HG03565 (cell line): ENCODE measurements at regions not wholly inside any gene's neighbourhood (a gene's known extent, or its start where the extent isn't known, plus 50 kb on each side); places are given as distances from the start of the nearest gene placed in this dataset.

Experiments
- ATAC-seq: cut with Tn5 transposase; IDR thresholded peaks from one replicate; pipeline ENCODE4 v1.9.1; 2021; ENCODE audit warnings: mild to moderate bottlenecking, moderate library complexity; ENCODE audit not compliant: unreplicated experiment

DNA sequence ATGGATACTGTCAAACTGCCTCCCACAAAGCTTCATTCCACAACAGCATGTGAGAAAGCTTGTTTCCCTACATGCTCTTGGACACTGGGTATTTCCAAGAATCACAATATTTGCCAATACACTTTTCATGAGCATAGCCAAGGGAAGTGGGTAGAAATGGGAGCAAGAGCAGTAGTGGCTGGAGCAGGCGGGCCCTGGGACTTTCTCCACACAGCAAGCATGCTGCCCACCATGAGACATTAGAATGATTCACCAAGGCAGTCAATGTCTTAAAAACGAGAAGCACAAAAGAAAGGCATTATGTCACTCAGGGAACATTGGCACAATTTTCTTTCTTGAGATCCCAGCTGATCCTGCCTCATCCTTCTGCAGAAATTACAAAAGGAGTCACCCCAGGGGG is 371.6 kb upstream of the RUNX1 start:
- no peak for ATAC-seq

DNA sequence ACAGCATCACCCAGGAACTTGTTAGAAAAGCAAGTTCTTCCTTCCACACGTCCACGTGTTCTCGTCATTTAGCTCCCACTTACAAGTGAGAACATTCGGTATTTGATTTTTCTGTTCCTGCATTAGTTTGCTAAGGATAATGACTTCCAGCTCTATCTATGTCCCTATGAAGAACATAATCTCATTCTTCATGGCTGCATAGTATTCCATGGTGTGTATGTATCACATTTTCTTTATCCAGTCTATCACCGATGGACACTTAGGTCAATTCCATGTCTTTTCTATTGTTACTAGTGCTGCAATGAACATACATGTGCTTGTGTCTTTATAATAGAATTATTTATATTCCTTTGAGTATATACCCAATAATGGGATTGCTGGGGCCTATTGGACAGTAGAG is 368.7 kb upstream of the RUNX1 start:
- ATAC-seq = no peak

DNA sequence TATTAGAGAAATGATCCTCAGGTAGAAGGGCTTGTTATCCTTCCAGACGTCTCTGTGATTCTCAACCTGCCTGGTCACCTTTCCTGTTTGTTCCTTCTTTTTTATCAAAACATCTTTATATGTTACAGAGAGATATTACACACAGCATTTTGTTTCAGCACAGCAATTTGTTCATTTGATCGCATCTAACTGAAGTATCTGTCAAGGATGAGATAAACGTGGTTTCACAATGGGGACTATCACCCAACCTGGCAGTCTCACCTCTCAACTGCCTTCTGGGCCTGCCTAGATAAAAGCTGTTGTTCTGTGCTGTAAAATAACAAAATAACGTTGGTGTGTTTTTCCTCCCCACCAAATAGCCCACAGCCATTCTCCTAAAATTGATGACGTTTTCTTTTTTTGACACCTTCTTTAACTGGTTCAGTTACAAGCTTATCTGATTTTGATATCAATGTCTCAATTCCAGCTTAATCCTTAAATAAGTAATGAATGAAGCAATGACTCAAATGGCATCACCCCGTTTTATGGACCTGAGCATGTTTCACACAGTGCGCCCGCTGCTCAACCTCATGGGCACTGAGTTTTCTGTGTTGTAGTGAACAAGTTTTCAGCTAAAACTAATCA is 367.9 kb upstream of the RUNX1 start:
- ATAC-seq = no peak

DNA sequence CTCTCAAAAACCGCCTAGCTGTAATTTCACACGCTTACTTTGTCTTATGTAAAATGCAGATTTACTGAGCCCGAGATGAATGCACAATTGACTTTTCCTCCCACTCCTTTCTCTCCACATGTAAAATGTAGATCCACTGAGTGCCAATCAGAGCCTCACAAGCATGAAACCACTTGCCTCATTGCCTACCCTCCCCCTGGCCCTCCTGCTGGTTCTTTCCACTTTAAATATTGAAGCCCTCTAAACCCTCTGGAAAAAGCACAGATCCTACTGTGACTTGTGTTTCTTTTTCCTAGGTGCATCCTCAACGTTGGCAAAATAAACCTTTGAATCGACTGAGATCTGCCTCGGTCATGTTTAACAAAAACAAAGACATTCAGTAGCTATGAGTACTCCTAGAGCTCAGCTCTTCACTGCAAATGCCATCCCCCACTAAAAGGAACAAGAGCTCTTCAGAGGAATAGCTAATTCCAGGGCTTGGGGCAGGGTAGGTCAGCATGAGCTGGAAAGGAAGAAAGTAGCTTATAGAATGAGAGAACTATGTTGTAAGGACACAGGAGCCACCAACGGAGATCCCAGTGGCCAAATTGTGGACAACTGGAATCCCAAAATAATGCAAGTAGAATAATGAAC is 365.5 kb upstream of the RUNX1 start:
- ATAC-seq = no peak

DNA sequence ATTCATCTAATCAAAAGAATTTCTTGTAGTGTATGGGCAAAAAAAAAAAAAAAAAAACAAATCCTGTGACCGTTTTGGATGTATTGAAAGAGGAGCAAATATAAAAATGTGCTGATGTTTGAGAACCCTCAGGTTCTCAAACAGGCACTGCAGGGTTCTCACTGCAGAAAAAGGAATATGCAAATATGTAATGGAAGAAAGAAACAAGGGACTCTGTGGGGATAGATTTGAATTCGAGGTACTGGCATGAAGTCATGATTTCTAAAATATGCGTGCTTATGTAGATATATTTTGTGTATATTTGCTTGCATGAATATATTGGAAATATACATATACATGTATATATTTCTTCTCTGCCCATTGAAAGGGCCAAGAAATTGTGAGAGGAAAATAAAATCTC is 365.0 kb upstream of the RUNX1 start:
- ATAC-seq = no peak

DNA sequence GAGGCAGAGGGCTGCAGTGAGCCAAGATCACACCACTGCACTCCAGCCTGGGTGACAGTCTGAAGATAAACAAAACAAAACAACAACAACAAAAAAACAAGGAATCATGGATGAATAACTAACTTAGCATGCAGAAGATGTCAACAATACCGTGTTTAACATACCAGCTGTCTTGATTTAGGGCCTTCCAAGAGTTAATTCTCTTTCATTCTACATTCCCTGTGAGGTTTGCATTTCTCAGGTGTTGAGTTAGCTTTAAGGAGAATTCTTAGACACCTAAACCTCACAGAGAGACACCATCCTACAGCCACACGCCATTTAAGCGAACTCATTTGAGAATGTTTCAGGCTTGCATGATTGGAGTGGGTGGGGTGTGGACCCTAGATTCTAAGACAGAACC is 363.1 kb upstream of the RUNX1 start:
- no peak for ATAC-seq

DNA sequence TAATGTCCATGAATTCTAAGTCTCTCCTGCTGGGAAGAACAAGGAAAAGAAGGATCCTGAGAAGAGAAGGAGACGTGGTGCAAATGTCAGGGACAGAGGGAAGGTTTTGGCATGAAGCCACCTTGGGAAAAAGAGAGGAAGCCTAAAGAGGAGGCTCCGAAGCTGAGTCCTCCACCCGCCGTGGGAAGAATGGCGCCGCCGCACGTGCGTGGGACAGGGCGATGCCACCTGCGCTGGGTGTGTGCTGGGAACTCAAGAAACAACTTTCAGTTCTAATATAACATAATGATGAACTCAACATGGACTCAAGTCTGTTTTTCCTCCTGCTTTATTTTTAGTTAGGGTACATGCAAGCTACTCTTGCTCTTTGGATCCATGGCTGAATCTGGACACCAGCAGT is 362.3 kb upstream of the RUNX1 start:
- ATAC-seq = no peak

DNA sequence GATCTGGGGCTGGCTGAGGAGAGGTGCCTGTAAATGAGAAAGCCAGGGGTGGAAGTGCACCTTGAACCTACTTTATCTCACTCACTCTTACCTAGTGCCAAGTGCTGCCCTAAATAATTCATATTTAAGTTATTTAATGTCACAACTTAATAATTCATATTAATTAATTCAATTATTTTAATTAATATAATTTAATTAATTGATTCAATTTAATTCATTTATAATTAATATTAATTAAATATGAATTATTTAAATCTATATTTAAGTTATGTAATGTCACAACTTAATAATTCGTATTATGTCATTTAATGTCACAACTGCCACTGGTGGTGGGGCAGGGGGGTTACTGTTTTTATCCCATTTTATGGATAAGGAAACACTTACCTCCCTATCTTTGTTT is 361.6 kb upstream of the RUNX1 start:
- ATAC-seq = no peak

DNA sequence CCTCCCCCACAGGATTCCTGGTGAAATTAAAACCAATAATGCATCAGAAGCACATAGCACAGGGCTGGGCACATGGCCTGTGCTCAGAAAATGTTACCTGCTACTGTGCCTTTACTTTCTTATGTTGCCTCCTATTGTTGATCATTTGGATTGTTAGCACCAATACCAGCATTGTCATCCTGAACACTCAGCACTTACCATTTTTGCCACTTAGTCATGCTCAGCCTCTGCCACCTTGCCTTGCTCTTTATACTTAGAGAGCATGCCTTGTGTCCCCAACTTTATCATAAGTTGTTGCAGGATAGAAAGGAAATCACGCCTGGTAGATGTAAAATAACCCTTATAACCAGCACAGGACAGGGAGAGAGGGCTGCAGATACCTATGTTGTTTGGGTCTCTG is 361.0 kb upstream of the RUNX1 start:
- no peak for ATAC-seq

DNA sequence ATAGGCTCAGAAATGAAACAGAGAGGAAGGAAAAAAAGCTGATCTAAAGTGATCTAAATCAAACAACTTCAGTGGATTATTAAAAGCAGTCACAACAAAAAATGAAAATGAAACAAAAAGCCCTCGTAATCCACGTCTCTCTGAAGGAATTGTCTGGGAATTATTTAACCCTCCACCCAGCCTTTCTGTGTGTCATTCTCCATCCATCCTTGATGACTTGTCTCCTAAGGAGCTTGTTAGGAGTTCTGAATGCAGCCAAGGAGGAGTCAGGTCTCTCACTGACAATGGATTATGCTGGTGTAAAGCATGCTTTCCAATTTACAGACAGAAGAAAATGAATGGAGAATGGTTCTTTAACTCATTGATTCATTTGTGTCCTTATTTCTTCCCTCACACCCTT is 359.3 kb upstream of the RUNX1 start:
- ATAC-seq = no peak

DNA sequence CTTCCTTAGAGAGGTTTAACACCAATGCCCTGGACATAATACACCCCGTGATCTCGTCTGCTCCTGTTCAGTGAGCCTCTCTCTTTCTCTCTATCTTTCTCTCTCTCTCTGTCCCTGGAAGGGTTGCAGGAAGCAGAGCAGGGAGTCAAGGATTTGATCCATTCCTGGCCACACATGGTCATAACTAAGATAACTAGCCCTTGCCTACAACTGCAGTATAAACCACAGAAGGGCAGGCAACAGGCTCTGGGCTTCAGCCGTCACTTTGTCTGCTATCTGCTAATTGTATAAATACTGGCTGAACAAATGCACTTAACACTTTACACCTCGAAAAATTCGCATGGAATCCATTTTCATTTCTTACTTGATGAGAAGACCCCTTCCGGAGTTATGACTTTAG is 357.5 kb upstream of the RUNX1 start:
- ATAC-seq = no peak

DNA sequence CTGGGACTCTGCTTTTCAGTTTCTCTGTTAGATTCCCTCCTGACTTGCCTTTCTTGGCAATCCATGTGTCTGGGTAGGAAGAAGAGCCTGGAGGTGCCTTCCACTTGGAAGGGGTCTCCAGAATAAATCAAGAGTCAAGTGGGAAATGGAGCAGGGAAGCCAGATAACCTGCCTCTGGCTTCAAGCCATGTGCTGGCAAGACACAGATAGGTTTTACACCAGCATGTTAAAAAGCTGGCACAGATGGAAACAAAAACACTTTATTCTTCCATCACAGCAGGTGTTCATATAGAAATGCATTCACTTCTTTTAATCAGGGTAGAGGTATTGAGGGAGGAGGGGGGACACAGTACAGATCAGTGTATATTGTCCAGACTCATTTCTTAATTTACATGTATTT is 356.9 kb upstream of the RUNX1 start:
- ATAC-seq = no peak

DNA sequence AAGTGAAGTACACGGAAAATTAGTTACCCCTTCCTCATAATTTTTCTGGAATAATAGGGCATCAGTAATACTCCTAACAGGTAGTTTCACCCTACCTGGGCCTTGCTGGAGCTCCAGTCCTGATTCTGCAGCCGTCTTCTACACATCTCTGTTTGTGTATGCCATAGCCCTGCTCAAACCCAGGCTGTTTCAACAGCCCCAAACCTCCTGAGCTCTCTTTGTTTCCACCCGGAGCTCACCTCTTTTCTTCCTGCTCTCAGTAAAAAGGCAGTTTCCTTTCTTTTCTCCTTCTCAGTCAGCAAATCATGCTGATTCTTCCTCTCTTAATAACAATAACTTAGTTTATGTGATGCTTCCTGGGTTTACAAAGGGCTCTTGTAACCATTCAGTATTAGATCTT is 355.1 kb upstream of the RUNX1 start:
- ATAC-seq = no peak

DNA sequence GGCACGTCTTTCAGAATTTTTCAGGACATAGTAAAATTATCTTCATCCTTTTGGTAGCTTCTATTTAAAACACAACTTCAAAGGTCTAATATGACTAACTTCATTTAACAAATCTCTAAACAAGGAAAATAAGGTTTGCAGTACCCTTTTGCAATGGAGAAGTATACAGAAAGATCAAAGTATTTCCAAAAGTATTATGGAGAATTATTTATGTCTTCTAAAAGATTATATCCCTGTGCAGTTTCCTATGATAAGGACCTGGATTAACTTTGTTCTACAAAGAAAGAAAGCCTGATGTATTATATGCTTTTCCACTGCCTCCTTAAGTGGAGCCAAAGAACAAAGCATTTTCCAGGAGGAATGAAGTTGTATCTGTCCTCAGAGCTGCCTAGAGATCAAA is 353.0 kb upstream of the RUNX1 start:
- ATAC-seq = no peak

DNA sequence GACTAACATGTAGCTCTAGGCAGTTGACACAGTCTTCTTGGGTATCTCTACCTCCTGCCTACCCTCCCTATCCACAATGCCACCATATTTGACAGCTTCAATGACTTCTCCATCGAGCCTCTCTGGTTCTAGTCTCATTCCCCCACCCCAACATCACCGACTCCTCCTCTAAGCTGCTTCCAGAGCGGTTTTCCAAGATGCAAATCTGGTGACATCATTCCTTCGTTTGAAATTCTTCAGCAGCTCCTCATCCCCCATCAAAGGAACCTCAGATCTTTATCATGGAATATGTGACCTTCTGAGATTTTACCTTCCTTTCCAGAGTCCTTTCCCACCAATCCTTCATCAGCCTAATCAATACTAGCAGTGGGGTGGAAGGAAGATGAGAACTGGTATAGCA is 352.4 kb upstream of the RUNX1 start:
- ATAC-seq = no peak

DNA sequence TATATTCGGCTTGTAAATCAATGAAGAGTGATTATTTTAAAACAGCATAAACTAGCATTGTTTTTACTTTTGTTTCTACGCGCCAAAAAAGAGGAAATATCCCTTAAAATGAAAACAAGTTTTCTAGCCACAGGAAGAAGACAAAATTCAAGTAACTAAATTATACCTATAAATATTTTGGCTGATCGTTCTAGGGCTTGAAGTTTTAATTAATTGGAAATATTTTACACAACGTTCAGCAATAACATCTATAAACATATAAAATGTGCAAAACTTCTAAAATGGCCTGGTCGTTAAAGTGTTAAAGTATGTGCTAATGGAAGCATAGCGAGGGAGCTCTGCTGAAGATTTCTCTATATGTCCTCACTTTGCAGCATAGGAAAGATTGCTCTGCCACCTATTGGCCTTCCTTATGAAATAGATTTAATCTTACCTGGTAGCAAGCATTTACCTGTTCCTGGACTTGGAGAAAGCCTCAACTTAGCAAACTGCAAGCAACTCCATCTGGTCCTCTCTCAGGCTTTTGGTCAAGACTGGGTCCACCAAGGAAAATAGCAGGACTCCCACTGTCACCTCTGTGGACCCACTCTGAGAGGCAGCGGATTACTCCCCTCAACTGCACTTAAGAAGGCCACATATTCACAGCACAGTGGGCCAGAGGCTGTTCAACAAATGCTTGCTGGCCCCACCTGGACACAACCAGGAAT is 351.3 kb upstream of the RUNX1 start:
- ATAC-seq = peak; percentile 40

DNA sequence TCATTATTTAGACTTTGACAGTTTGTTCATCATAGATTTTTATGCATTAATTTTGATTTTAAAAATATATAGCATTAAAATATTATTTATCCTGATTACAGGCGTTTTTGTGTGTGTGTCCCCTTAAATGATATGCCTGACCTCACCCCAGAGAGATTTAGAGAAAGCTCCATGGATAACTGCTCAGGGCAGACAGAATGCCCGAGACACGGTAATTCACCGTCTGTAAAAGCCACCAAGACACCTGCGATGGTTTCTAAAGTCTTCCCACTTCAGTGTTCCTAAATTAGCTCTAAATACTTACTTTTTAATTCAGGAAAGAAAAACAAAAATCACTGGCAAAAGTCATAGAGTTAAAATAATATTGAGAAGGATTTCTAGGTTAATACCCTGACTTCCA is 350.6 kb upstream of the RUNX1 start:
- ATAC-seq = no peak

DNA sequence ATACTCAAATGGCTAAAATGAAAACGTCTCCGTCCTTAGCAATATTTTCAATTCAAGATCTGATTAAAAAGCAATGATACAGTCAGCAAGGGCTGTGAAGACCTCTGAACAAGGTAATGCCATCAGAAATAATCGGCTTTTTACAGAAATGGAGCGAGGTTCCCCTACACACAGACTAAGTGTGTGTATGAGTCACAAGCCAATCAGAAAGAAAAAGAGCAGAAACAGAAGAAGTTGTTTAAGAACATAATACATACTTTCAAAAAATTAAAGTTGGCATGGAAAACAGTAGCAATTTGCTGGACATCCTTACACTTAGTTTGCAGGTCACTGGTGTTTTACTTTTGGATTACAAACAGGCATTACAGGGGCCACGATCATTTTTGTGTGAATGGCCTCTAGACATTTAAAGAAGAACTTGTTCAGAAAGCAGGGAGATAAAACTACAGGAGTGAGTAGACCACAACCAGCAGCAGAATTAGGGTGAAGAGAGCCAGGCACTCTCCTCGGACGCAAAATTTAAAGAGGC is 350.0 kb upstream of the RUNX1 start:
- ATAC-seq = no peak

DNA sequence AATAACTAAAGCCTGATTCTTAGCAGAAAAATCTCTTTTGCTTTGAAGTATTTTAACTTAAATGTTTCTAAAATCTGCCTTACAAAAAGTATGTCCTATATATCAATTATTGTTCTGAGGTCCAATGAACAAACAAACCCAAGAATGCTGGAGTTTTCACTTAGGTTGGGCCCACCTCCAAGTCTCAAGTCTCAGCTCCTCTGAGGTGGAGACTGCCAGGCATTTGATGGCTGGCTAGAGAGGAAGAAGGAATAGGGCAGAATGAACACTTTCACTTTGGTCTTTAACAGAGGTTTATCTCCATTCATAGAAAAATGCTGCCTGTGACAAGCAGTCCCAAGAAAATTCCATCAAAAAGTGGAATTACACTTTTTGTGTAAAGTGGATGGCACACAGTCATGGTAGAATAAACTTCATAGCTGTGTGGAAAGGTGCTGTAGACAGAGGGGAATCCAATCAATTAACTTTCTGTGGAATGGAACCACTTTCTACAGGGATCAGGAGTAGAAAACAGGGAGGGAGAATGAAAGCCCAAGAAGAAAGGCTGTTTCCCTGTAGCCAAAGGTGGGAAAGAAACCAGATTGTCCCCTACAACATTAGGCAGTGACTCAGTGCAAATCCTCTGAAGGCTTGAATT is 349.4 kb upstream of the RUNX1 start:
- ATAC-seq = no peak

DNA sequence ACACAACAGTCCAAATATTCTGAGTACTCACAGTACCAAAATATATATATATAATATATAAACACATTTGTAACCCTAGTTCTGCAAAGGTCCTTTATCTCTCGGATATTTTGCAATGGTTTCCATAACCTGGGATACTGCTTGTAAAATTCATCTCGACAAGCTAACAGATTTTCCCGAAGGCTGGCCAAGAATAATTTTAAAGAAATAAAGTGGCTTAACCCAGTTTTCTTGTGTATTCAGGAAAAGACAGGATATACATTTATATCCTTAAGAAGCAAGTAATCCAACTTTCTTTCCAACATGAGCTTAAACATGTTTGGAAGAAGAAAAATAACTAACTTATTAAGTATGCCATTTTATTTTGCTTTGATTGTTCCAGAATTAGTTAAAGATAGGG is 348.7 kb upstream of the RUNX1 start:
- no peak for ATAC-seq

DNA sequence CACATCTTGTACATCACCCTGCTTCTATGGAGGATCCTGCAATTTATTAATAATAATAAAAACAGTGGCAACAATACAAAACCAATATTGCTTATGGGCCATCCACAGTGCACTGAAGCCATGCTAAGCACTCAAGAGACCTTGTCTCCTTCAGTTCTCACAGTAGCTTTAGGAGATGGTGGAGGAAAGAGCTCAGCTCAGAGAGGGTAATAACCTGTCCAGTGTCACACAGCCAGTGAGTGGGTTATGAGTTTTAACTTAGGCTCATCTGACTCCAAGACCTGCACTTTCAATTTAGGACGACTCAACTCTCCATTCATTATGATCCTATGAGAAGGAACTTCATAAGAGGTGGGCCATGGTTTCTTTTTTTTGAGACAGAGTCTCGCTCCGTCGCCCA is 347.6 kb upstream of the RUNX1 start:
- ATAC-seq = no peak

DNA sequence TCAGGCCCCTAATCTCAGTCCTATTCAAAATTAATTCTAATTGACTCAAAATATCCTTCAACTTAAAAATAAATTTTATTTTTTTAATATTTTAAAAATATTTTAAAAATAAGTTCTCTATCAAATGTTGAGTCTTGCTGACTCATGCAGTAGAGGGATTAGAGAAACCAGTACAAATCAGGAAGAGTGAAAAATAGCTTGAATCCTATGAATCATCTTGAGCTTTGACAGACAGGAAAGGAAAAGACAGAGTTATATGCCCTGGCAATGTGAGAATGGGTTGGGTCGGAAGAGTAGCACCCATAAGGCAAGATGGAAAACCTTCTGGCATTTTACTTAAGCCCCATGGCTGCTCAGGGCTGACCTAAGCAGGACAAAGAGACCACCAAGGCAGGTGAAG is 346.6 kb upstream of the RUNX1 start:
- no peak for ATAC-seq
